GM12878 (cell line): ENCODE measurements at regions not wholly inside any gene's neighbourhood (a gene's known extent, or its start where the extent isn't known, plus 50 kb on each side); places are given as distances from the start of the nearest gene placed in this dataset.

Experiments
- CHD2 ChIP-seq: IDR thresholded peaks from 2 replicates; pipeline ENCODE4 v1.6.1; 2011; ENCODE audit warnings: low read depth, low read length, improper control_type of control experiment, borderline replicate concordance
- CREB1 ChIP-seq: IDR thresholded peaks from 2 replicates; pipeline ENCODE4 v1.6.1; 2012; ENCODE audit warnings: low read depth, mild to moderate bottlenecking, inconsistent platforms
- JUND ChIP-seq: IDR thresholded peaks from 2 replicates; pipeline ENCODE4 v1.6.1; 2012; ENCODE audit warnings: low read depth, mild to moderate bottlenecking, low read length, improper control_type of control experiment, moderate library complexity
- MEF2A ChIP-seq: IDR thresholded peaks from 2 replicates; pipeline ENCODE4 v1.6.1; 2011; ENCODE audit warnings: low read depth, mild to moderate bottlenecking, low read length, moderate library complexity; ENCODE audit not compliant: insufficient read depth
- MXI1 ChIP-seq: fragments of 150-350 bp; IDR thresholded peaks from 2 replicates; pipeline ENCODE4 v1.6.1; 2011; ENCODE audit warnings: low read depth, mild to moderate bottlenecking, inconsistent platforms, low read length, improper control_type of control experiment
- NRF1 ChIP-seq: conservative IDR thresholded peaks from 2 replicates; pipeline ENCODE4 v1.6.1; 2011; ENCODE audit warnings: mild to moderate bottlenecking, low read depth, low read length, improper control_type of control experiment
- RB1 ChIP-seq: fragments of 450-650 bp; formaldehyde crosslinking; IDR thresholded peaks from 2 replicates; pipeline ENCODE4 v1.6.1; 2017; ENCODE audit warnings: mild to moderate bottlenecking, borderline replicate concordance
- SRF ChIP-seq, 2 experiments: IDR thresholded peaks; 2 replicates each; pipeline ENCODE4 v1.6.1; 2011; ENCODE audit warnings: low read depth in 2 of 2, low read length in 2 of 2, mild to moderate bottlenecking in 1 of 2, moderate library complexity in 1 of 2
- USF2 ChIP-seq: IDR thresholded peaks from 2 replicates; pipeline ENCODE4 v1.6.1; 2011; ENCODE audit warnings: low read depth, low read length, improper control_type of control experiment, borderline replicate concordance
- ZNF217 ChIP-seq: fragments of 450-650 bp; IDR thresholded peaks from 2 replicates; pipeline ENCODE4 v1.6.1; 2017; ENCODE audit warnings: antibody characterized with exemption, mild to moderate bottlenecking
- TF ChIP-seq, protein P1 (sequence below), 3 experiments: IDR thresholded peaks in 2 of 3; conservative IDR thresholded peaks in 1 of 3; 2 replicates each; pipeline ENCODE4 v1.5.1; 2011; ENCODE audit warnings: low read depth in 3 of 3, low read length in 3 of 3, mild to moderate bottlenecking in 3 of 3, control low read depth in 2 of 3, moderate library complexity in 2 of 3, inconsistent platforms in 1 of 3, mixed read lengths in 1 of 3; ENCODE audit not compliant: control insufficient read depth in 2 of 3, insufficient read depth in 1 of 3; ENCODE audit errors: extremely low read depth in 1 of 3

DNA sequence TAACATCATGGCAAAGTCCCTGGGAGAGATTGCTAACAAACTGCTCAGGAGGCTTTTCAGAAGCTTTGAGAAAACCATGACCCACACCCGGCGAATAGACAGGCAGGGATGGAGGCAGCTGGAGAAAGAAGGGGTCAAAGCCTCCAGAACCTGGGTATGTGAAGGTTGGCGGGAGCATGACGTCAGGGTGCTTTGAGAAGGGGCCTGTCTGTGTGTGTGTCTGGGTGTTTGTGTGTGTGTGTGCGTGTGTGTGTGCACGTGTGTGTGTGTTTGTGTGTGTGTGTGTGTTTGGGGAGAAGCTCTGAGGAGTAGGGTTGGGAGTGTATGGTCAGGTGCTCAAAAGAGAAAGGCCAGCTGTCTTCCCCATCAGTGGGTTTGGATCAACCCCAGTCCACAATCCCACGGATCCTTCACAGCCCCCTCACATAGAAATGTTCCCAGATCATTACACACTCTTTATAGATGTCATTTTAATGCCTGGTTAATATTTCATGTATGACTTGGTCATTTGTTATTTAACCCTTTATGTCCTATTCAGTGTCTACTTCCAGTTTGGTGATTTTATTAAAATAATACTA is 254.1 kb upstream of the SMIM21 start:
- no peak for TF ChIP-seq NRF1
- no peak for TF ChIP-seq CHD2
- TF ChIP-seq SRF (IDR thresholded peaks at IDR 0.05; ENCODE audit: low read depth in 2 of 2, low read length in 2 of 2), result no peak
- TF ChIP-seq, protein P1, sequence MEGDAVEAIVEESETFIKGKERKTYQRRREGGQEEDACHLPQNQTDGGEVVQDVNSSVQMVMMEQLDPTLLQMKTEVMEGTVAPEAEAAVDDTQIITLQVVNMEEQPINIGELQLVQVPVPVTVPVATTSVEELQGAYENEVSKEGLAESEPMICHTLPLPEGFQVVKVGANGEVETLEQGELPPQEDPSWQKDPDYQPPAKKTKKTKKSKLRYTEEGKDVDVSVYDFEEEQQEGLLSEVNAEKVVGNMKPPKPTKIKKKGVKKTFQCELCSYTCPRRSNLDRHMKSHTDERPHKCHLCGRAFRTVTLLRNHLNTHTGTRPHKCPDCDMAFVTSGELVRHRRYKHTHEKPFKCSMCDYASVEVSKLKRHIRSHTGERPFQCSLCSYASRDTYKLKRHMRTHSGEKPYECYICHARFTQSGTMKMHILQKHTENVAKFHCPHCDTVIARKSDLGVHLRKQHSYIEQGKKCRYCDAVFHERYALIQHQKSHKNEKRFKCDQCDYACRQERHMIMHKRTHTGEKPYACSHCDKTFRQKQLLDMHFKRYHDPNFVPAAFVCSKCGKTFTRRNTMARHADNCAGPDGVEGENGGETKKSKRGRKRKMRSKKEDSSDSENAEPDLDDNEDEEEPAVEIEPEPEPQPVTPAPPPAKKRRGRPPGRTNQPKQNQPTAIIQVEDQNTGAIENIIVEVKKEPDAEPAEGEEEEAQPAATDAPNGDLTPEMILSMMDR (IDR thresholded peaks at IDR 0.05 in 2 of 3, conservative IDR thresholded peaks at IDR 0.05 in 1 of 3; ENCODE audit: control insufficient read depth in 2 of 3, extremely low read depth in 1 of 3, insufficient read depth in 1 of 3, low read depth in 3 of 3, low read length in 3 of 3), result no peak
- TF ChIP-seq MEF2A, result no peak
- no peak for TF ChIP-seq MXI1
- TF ChIP-seq CREB1, result no peak
- TF ChIP-seq ZNF217, result no peak
- TF ChIP-seq JUND, result no peak
- no peak for TF ChIP-seq USF2
- no peak for TF ChIP-seq RB1
